ENCODE measurements at regions not wholly inside any gene's neighbourhood (a gene's known extent, or its start where the extent isn't known, plus 50 kb on each side); places are given as distances from the start of the nearest gene placed in this dataset.
A peak's percentile ranks its signal among the peaks of the same experiment; 100 is the strongest.

DNA sequence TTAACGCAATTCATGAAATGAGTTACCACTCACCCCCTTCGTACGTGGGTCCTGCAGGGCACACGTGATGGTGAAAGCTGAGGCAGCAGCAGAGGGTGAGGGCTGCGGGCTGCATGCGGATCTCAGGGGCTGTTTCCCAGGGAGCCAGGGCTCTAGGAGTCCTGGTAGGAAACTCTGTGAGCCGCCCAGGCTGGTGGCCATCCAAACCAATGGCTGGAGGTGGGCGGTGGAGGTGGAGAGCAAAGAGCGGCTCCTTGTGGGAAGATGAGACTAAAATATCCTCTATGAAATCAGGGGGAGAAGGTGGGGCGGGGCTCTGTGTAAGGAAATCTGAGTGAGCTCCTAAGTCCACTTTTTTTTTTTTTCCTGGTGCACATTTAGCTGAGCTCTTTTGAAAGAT lies 120.1 kb upstream of the SLC1A4 start (continued):
- no peak for TF ChIP-seq ZNF532 (CRISPR knock-in tag; IDR thresholded peaks at IDR 0.05; ENCODE audit: borderline replicate concordance)
- TF ChIP-seq, protein P1, sequence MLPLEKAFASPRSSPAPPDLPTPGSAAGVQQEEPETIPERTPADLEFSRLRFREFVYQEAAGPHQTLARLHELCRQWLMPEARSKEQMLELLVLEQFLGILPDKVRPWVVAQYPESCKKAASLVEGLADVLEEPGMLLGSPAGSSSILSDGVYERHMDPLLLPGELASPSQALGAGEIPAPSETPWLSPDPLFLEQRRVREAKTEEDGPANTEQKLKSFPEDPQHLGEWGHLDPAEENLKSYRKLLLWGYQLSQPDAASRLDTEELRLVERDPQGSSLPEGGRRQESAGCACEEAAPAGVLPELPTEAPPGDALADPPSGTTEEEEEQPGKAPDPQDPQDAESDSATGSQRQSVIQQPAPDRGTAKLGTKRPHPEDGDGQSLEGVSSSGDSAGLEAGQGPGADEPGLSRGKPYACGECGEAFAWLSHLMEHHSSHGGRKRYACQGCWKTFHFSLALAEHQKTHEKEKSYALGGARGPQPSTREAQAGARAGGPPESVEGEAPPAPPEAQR (CRISPR knock-in tag; IDR thresholded peaks at IDR 0.05): no peak
- no peak for TF ChIP-seq RELA (CRISPR knock-in tag; IDR thresholded peaks at IDR 0.05; ENCODE audit: borderline replicate concordance)

- peak; percentile 93 for ATAC-seq
- no peaks in the 10 kb centered on the region for H3K27me3 Mint-ChIP-seq (ENCODE audit: low read depth)
- peak overlapping the region; percentile 79; the same call in 1 of the 2 replicates for H3K27ac Mint-ChIP-seq
Observed at GRCh38 chr2:64873472-64873924, 115.7 kb upstream of the SLC1A4 start.

DNA sequence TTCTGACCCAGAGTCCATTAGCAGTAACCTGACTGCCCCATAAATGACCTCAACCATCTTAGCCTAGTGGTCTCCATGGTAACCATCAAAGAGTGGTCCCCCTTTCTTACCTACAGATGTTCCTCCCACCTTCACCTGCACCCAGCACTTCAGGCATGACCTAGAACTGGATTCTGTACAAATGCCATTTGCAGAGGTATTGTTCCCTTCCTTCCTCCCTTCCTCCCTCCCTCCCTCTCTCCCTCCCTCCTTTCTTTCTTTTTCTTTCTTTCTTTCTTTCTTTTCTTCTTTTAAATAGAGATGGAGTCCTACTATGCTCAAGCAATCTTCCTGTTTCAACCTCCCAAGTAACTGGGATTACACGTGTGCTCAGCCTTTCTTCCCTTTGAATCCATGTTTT lies 114.6 kb upstream of the SLC1A4 start:
- no peaks in the 10 kb centered on the region for H3K9me3 Mint-ChIP-seq
- H3K4me3 Mint-ChIP-seq: no peak overlapping the region
- TF ChIP-seq GABPB1 (CRISPR knock-in tag; IDR thresholded peaks at IDR 0.05): no peak
- H3K27me3 Mint-ChIP-seq (ENCODE audit: low read depth): no peaks in the 10 kb centered on the region
- H3K36me3 Mint-ChIP-seq: no peaks in the 10 kb centered on the region
- H3K4me1 Mint-ChIP-seq: peaks cover 21% of the 10 kb centered on the region
- ChIA-PET POLR2A (no interaction called here), CTCF (no interaction called here)
- ATAC-seq (no peak), DNase-seq (ENCODE audit: low spot score) (no peak)
- no peak overlapping the region for H3K27ac Mint-ChIP-seq

More at GRCh38 chr2:64873472-64873924, 115.7 kb upstream of the SLC1A4 start:
- CTCF ChIA-PET: interaction anchor here (0.5 to 2.7 kb wide), 30 partner anchors 9 to 545 kb away, joined by 3 to 21 read pairs (median 4); partner anchors contain the start of gene SERTAD2
- Mint-ChIP-seq H3K4me3 (no peak overlapping the region), H3K36me3 (no peaks in the 10 kb centered on the region), H3K4me1 (peaks cover 17% of the 10 kb centered on the region), H3K9me3 (no peaks in the 10 kb centered on the region)
- POLR2A ChIA-PET: interaction anchor here (0.7 to 1.2 kb wide), 2 partner anchors 9 to 317 kb away, joined by 3 to 4 read pairs; no protein-coding TSS in a partner anchor
- peak; percentile 92 for DNase-seq (ENCODE audit: low spot score)
- TF ChIP-seq ZNF121 (CRISPR knock-in tag; IDR thresholded peaks at IDR 0.05) (peak; percentile 56; the same call in 1 of the 2 replicates), CTCF (IDR thresholded peaks at IDR 0.05) (peak; percentile 97), ELF4 (CRISPR knock-in tag; IDR thresholded peaks at IDR 0.05; ENCODE audit: low read depth) (no peak), GTF2I (CRISPR knock-in tag; conservative IDR thresholded peaks at IDR 0.05) (0 out of 2 replicates have a peak, but pooled peaks have one; percentile 65), GABPB1 (CRISPR knock-in tag; IDR thresholded peaks at IDR 0.05) (0 out of 2 replicates have a peak, but pooled peaks have one; percentile 32)
- TF ChIP-seq, protein P2, sequence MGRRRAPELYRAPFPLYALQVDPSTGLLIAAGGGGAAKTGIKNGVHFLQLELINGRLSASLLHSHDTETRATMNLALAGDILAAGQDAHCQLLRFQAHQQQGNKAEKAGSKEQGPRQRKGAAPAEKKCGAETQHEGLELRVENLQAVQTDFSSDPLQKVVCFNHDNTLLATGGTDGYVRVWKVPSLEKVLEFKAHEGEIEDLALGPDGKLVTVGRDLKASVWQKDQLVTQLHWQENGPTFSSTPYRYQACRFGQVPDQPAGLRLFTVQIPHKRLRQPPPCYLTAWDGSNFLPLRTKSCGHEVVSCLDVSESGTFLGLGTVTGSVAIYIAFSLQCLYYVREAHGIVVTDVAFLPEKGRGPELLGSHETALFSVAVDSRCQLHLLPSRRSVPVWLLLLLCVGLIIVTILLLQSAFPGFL (CRISPR knock-in tag; IDR thresholded peaks at IDR 0.05; ENCODE audit: borderline replicate concordance): no peak

DNA sequence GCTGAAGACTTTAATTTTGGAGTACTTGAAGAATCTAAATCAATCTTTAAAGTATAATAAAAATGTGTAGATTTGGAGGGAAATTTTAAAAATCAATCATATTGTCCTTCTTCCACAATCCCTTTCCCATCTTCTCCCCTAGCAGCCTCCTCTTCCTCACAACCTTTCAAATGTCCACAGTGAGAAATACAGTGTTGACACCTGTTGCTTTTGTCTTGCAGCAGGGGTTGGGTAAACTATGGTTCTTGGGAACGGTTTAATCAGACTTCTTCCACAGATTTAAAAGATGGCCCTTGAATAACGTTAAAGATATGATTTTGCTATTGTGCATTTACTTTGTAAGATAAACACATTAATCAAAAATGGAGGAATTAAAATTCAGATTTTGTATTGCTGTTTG lies 113.8 kb upstream of the SLC1A4 start:
- ATAC-seq: no peak
- Mint-ChIP-seq H3K4me1 (peaks cover 27% of the 10 kb centered on the region), H3K27ac (no peak overlapping the region), H3K27me3 (ENCODE audit: low read depth) (no peaks in the 10 kb centered on the region), H3K36me3 (no peaks in the 10 kb centered on the region), H3K9me3 (no peaks in the 10 kb centered on the region), H3K4me3 (no peak overlapping the region)
- CTCF ChIA-PET: no interaction called here
- no peak for DNase-seq (ENCODE audit: low spot score)
- POLR2A ChIA-PET: no interaction called here
- TF ChIP-seq SMAD3 (CRISPR knock-in tag; IDR thresholded peaks at IDR 0.05; ENCODE audit: borderline replicate concordance) (no peak), NFYB (CRISPR knock-in tag; conservative IDR thresholded peaks at IDR 0.05; ENCODE audit: low read depth) (no peak), FOXP1 (CRISPR knock-in tag; IDR thresholded peaks at IDR 0.05; ENCODE audit: borderline replicate concordance) (no peak), PRDM15 (CRISPR knock-in tag; IDR thresholded peaks at IDR 0.05) (no peak), MXD4 (CRISPR knock-in tag; IDR thresholded peaks at IDR 0.05; ENCODE audit: borderline replicate concordance) (no peak), CBFB (CRISPR knock-in tag; IDR thresholded peaks at IDR 0.05; ENCODE audit: low read depth) (no peak), USF2 (CRISPR knock-in tag; IDR thresholded peaks at IDR 0.05) (no peak)

Data from WTC11 (cell line).